ENCODE measurements at regions not wholly inside any gene's neighbourhood (a gene's known extent, or its start where the extent isn't known, plus 50 kb on each side); places are given as distances from the start of the nearest gene placed in this dataset.

DNA sequence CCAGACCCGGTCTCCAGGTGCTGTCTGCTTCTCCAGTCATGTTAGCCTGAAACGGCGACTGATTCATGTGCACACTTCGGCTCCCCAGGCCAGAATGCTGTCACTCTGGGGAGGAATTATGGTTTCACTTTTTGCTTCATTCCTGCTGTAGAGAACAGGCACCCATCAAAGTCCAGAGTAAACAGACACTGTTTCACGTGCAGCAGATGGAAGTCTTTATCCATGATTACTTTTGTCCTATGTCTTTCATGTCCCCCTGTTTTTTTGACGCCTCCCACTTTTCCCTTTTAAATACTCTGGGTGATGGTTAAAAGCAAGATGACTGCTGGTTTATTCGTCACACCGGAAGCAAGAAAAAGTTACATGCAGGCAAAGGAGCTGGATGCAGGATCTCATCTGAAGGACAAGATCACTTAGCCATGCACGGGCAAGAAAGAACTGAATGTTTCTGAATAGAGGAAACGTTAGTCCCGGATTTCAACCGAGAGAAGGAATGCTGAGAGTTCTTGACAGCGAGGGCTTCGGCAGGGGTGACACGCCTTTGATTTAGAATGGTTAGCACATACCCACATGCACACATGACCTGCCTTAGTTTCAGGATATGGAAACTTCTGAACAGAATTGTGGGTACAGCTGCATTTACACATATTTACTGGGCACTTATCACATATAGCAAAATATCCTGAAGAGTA, 250.0 kb upstream of the KLF6 start:
- TF ChIP-seq, protein P1, sequence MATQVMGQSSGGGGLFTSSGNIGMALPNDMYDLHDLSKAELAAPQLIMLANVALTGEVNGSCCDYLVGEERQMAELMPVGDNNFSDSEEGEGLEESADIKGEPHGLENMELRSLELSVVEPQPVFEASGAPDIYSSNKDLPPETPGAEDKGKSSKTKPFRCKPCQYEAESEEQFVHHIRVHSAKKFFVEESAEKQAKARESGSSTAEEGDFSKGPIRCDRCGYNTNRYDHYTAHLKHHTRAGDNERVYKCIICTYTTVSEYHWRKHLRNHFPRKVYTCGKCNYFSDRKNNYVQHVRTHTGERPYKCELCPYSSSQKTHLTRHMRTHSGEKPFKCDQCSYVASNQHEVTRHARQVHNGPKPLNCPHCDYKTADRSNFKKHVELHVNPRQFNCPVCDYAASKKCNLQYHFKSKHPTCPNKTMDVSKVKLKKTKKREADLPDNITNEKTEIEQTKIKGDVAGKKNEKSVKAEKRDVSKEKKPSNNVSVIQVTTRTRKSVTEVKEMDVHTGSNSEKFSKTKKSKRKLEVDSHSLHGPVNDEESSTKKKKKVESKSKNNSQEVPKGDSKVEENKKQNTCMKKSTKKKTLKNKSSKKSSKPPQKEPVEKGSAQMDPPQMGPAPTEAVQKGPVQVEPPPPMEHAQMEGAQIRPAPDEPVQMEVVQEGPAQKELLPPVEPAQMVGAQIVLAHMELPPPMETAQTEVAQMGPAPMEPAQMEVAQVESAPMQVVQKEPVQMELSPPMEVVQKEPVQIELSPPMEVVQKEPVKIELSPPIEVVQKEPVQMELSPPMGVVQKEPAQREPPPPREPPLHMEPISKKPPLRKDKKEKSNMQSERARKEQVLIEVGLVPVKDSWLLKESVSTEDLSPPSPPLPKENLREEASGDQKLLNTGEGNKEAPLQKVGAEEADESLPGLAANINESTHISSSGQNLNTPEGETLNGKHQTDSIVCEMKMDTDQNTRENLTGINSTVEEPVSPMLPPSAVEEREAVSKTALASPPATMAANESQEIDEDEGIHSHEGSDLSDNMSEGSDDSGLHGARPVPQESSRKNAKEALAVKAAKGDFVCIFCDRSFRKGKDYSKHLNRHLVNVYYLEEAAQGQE (IDR thresholded peaks at IDR 0.05): no peak
- TF ChIP-seq, protein P2, sequence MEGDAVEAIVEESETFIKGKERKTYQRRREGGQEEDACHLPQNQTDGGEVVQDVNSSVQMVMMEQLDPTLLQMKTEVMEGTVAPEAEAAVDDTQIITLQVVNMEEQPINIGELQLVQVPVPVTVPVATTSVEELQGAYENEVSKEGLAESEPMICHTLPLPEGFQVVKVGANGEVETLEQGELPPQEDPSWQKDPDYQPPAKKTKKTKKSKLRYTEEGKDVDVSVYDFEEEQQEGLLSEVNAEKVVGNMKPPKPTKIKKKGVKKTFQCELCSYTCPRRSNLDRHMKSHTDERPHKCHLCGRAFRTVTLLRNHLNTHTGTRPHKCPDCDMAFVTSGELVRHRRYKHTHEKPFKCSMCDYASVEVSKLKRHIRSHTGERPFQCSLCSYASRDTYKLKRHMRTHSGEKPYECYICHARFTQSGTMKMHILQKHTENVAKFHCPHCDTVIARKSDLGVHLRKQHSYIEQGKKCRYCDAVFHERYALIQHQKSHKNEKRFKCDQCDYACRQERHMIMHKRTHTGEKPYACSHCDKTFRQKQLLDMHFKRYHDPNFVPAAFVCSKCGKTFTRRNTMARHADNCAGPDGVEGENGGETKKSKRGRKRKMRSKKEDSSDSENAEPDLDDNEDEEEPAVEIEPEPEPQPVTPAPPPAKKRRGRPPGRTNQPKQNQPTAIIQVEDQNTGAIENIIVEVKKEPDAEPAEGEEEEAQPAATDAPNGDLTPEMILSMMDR (IDR thresholded peaks at IDR 0.05; ENCODE audit: low read depth, low read length, missing input control): no peak
- no peak for TF ChIP-seq SP1 (IDR thresholded peaks at IDR 0.05)

Data from liver (tissue), 3 donors.